HepG2 (cell line): ENCODE measurements at regions not wholly inside any gene's neighbourhood (a gene's known extent, or its start where the extent isn't known, plus 50 kb on each side); places are given as distances from the start of the nearest gene placed in this dataset.

Source experiments
- ATAC-seq: fragments of 200-7000 bp; cut with Tn5 transposase; 3 replicates; pipeline ENCODE4 v1.9.1; 2020; ENCODE audit warnings: mild to moderate bottlenecking, moderate library complexity
- BruUV-seq: library from RNA; stranded (reverse); fragments of 400-500 nt; replicated peaks from 2 replicates; lab custom pipeline; 2021; lab: Mats Ljungman, UMichigan
- CTCF ChIA-PET: fragments of 300-600 bp; formaldehyde crosslinking; extraction: SDS; loops from one replicate; lab custom pipeline; 2021; ENCODE audit warnings: low total read pairs, inconsistent platforms, low intra/inter-chr PET ratio; lab: Yijun Ruan, JAX
- POLR2A ChIA-PET: fragments of 350-600 bp; sonication (Branson Sonifier 250); formaldehyde crosslinking; loops from one replicate; lab custom pipeline; 2020; ENCODE audit warnings: antibody characterized with exemption, inconsistent platforms; lab: Yijun Ruan, JAX
- DNase-seq: peaks from one replicate; pipeline ENCODE4 v3.0.0-alpha.2; 2015; ENCODE audit warnings: low spot score
- FAIRE-seq: peaks from 3 replicates; lab custom pipeline; 2011; peaks lifted over from hg19 to GRCh38; lab: Jason Lieb, UNC
- H2AFZ ChIP-seq: one replicate; pipeline ENCODE4 v1.6.1; 2011; ENCODE audit warnings: low read length, inconsistent platforms
- H3K27ac ChIP-seq: fragments of 300-600 bp; 3 replicates; pipeline ENCODE4 v1.8.0; 2011; ENCODE audit warnings: mixed run types, mild to moderate bottlenecking, mixed read lengths, low read length, inconsistent platforms; ENCODE audit not compliant: insufficient read depth; ENCODE audit errors: extremely low read length
- H3K27me3 ChIP-seq, 2 experiments: fragments of 200-600 bp in 1 of 2; 2 replicates in 1 of 2; 3 replicates in 1 of 2; pipeline versions ENCODE4 v1.6.0 to v1.8.0; 2011; ENCODE audit warnings: low read length in 2 of 2, mild to moderate bottlenecking in 2 of 2, moderate library complexity in 2 of 2, inconsistent platforms in 1 of 2; ENCODE audit not compliant: insufficient read depth in 2 of 2, control insufficient read depth in 1 of 2
- H3K36me3 ChIP-seq, 2 experiments: fragments of 200-600 bp in 1 of 2; replicated peaks in 1 of 2; 2 replicates in 1 of 2; 3 replicates in 1 of 2; pipeline versions ENCODE4 v1.5.1 to v1.8.0; 2011; ENCODE audit warnings: low read length in 2 of 2, inconsistent platforms in 1 of 2; ENCODE audit not compliant: insufficient read depth in 2 of 2, control insufficient read depth in 1 of 2
- H3K4me1 ChIP-seq: 2 replicates; pipeline ENCODE4 v1.5.1; 2012; ENCODE audit warnings: low read length, inconsistent platforms; ENCODE audit not compliant: insufficient read depth
- H3K4me2 ChIP-seq: 2 replicates; pipeline ENCODE4 v1.6.0; 2011; ENCODE audit warnings: low read depth, low read length, inconsistent platforms
- H3K4me3 ChIP-seq, 3 experiments: fragments of 200-600 bp in 1 of 3; sonication (generic), shearing (Covaris generic) in 1 of 3; replicated peaks in 1 of 3; 2 replicates each; pipeline ENCODE4 v1.5.1; 2011 to 2016; ENCODE audit warnings: low read length in 3 of 3, inconsistent platforms in 2 of 3, low read depth in 2 of 3, mild to moderate bottlenecking in 2 of 3, control low read depth in 1 of 3, mixed read lengths in 1 of 3; ENCODE audit not compliant: insufficient read depth in 1 of 3
- H3K79me2 ChIP-seq: one replicate; pipeline ENCODE4 v1.6.1; 2011; ENCODE audit warnings: low read length, inconsistent platforms; ENCODE audit not compliant: insufficient read depth
- H3K9ac ChIP-seq: 2 replicates; pipeline ENCODE4 v1.6.0; 2011; ENCODE audit warnings: mild to moderate bottlenecking, low read depth, low read length, inconsistent platforms; ENCODE audit not compliant: insufficient read depth
- H3K9me3 ChIP-seq: 2 replicates; pipeline ENCODE4 v1.5.1; 2012; ENCODE audit warnings: mild to moderate bottlenecking, low read length
- H4K20me1 ChIP-seq: 2 replicates; pipeline ENCODE4 v1.6.0; 2011; ENCODE audit warnings: inconsistent platforms, mild to moderate bottlenecking, low read length, moderate library complexity; ENCODE audit not compliant: insufficient read depth
- ARNT2 ChIP-seq: sonication (generic); formaldehyde crosslinking; IDR thresholded peaks from 2 replicates; pipeline ENCODE4 v1.8.0; 2022; ENCODE audit warnings: mild to moderate bottlenecking, low read depth, missing genetic modification reagents, moderate library complexity
- CAMTA2 ChIP-seq: sonication (generic); formaldehyde crosslinking; IDR thresholded peaks from 2 replicates; pipeline ENCODE4 v1.4.0; 2020; ENCODE audit warnings: mild to moderate bottlenecking, missing genetic modification reagents, borderline replicate concordance
- CREB1 ChIP-seq, 2 experiments: fragments of 450-650 bp in 1 of 2; IDR thresholded peaks; 2 replicates each; pipeline ENCODE4 v1.6.1; 2016 to 2017; ENCODE audit warnings: control low read depth in 1 of 2, mild to moderate bottlenecking in 1 of 2, missing compliant biosample characterization in 1 of 2, missing genetic modification characterization in 1 of 2
- GTF3A ChIP-seq: sonication (generic); formaldehyde crosslinking; conservative IDR thresholded peaks from 2 replicates; pipeline ENCODE4 v1.4.0; 2020; ENCODE audit warnings: mild to moderate bottlenecking, missing genetic modification reagents
- RBFOX2 ChIP-seq: fragments of 200-400 bp; formaldehyde crosslinking; IDR thresholded peaks from 2 replicates; pipeline ENCODE4 v1.6.1; 2017; ENCODE audit warnings: low read depth, mild to moderate bottlenecking, low read length
- REPIN1 ChIP-seq: sonication (generic); formaldehyde crosslinking; IDR thresholded peaks from 2 replicates; pipeline ENCODE4 v1.8.0; 2022; ENCODE audit warnings: missing genetic modification reagents, low read depth, mild to moderate bottlenecking, borderline replicate concordance
- SMAD9 ChIP-seq: sonication (generic); formaldehyde crosslinking; IDR thresholded peaks from 2 replicates; pipeline ENCODE4 v1.5.1; 2020; ENCODE audit warnings: mild to moderate bottlenecking, missing genetic modification reagents
- SMC3 ChIP-seq: IDR thresholded peaks from 2 replicates; pipeline ENCODE4 v1.6.1; 2011; ENCODE audit warnings: low read length, improper control_type of control experiment
- WIZ ChIP-seq: sonication (generic); formaldehyde crosslinking; IDR thresholded peaks from 2 replicates; pipeline ENCODE4 v1.5.1; 2020; ENCODE audit warnings: mild to moderate bottlenecking, missing genetic modification reagents
- YEATS4 ChIP-seq: sonication (generic); formaldehyde crosslinking; IDR thresholded peaks from 2 replicates; pipeline ENCODE4 v1.4.0; 2020; ENCODE audit warnings: missing genetic modification reagents, borderline replicate concordance
- ZNF136 ChIP-seq: sonication (generic); formaldehyde crosslinking; IDR thresholded peaks from 2 replicates; pipeline ENCODE4 v1.8.1; 2022; ENCODE audit warnings: low read depth, mild to moderate bottlenecking, moderate library complexity, missing genetic modification reagents
- ZNF34 ChIP-seq: sonication (generic); formaldehyde crosslinking; IDR thresholded peaks from 2 replicates; pipeline ENCODE4 v1.4.0; 2020; ENCODE audit warnings: mild to moderate bottlenecking, missing genetic modification reagents, borderline replicate concordance
- ZNF460 ChIP-seq: sonication (generic); formaldehyde crosslinking; IDR thresholded peaks from 2 replicates; pipeline ENCODE4 v1.5.1; 2020; ENCODE audit warnings: missing genetic modification reagents, mild to moderate bottlenecking, borderline replicate concordance
- ZNF557 ChIP-seq: sonication (generic); formaldehyde crosslinking; IDR thresholded peaks from 2 replicates; pipeline ENCODE4 v1.4.0; 2020; ENCODE audit warnings: missing genetic modification reagents
- ZSCAN21 ChIP-seq: sonication (generic); formaldehyde crosslinking; IDR thresholded peaks from 2 replicates; pipeline ENCODE4 v1.8.0; 2022; ENCODE audit warnings: mild to moderate bottlenecking, missing genetic modification reagents, moderate library complexity, borderline replicate concordance
- WGBS: methylation state at CpG from one replicate; pipeline ENCODE4 v1.1.6; 2017; ENCODE audit warnings: low lambda C conversion rate; 5-methylcytosine and 5-hydroxymethylcytosine counted together
- in situ Hi-C: cut with HindIII; loops from 2 replicates; pipeline ENCODE4 v1.10.0; 2017; ENCODE audit warnings: low pct_unique_long_range_greater_than_20kb; ENCODE audit not compliant: extremely low pct_ligation_motif_present
- intact Hi-C: fragments of 100-400 bp; cut with micrococcal nuclease; formaldehyde crosslinking; loops from one replicate; pipeline ENCODE4 v1.10.0; 2022; ENCODE audit not compliant: unreplicated experiment
- TF ChIP-seq, protein P1 (sequence below): sonication (generic); formaldehyde crosslinking; IDR thresholded peaks from 2 replicates; pipeline ENCODE4 v1.8.0; 2022; ENCODE audit warnings: mild to moderate bottlenecking, missing genetic modification reagents, borderline replicate concordance
- TF ChIP-seq, protein P2 (sequence below): sonication (generic); formaldehyde crosslinking; IDR thresholded peaks from 2 replicates; pipeline ENCODE4 v1.5.0; 2020; ENCODE audit warnings: missing genetic modification reagents

DNA sequence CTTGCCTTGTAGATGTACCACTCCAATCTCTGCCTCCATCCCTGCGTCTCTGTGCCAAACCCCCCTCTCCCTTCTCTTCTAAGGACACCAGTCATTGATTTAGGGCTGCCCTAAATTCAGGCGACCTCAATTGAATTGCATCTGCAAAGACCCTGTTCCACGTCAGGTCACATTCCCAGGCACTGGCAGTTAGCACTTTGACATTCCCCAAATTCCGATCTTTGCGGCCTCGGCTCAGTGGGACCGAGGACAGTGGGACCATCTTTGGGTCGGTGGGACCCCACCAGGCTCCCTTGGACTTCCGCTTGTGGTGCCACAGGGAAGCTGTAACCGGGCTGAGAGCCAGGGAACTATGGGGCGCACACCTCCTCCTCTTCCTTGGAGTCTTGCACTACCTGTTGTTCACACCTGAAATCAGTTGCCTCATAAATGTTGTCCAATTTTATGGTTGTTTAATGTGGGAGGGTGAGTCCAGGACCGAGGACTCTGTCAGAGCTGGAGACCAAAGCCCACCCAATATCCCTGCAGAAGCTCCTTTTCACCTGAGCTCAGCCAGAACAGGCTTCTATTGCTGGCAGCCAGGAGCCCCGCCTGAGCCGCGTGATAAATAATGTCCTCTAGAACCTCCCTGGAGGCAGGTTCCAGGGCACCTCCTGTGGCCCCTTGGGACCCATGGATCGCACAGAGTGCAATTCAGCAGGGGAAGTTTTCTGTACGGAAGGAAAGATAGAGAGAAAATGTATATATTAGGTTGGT, 271.6 kb downstream of the EIPR1 start:
- Histone ChIP-seq H3K4me2 (no peak overlapping the region), H3K79me2 (no peaks in the 10 kb centered on the region), H3K27ac (no peak overlapping the region), H4K20me1 (no peaks in the 10 kb centered on the region), H3K4me1 (no peaks in the 10 kb centered on the region), H3K9ac (no peak overlapping the region), H3K27me3 (peaks cover 2 to 11% of the 10 kb centered on the region in 2 experiments; a peak in 3 of 5 replicates), H2AFZ (no peak overlapping the region), H3K36me3 (no peaks in the 10 kb centered on the region), H3K4me3 (no peak overlapping the region), H3K9me3 (no peaks in the 10 kb centered on the region)
- POLR2A ChIA-PET: no interaction called here
- WGBS: 55% methylated on average over 17 of the region's 17 CpGs
- DNase-seq (no peak), FAIRE-seq (no peak), ATAC-seq (no peak)
- intact Hi-C loops: no loop called here
- CTCF ChIA-PET: no interaction called here
- BruUV-seq: no TSS peak
- in situ Hi-C loops: no loop called here
- TF ChIP-seq RBFOX2 (no peak), YEATS4 (CRISPR knock-in tag) (no peak), ZNF460 (CRISPR knock-in tag) (no peak), ZNF557 (no peak), ARNT2 (CRISPR knock-in tag) (no peak), GTF3A (CRISPR knock-in tag) (no peak), SMAD9 (CRISPR knock-in tag) (no peak), ZSCAN21 (CRISPR knock-in tag) (no peak), ZNF34 (CRISPR knock-in tag) (no peak), WIZ (CRISPR knock-in tag) (no peak), CREB1 (IDR thresholded peaks at IDR 0.05) (no peak), CREB1 (CRISPR knock-in tag; IDR thresholded peaks at IDR 0.05) (no peak), SMC3 (no peak), ZNF136 (no peak), REPIN1 (CRISPR knock-in tag) (no peak), CAMTA2 (CRISPR knock-in tag) (no peak)
- TF ChIP-seq, protein P1, sequence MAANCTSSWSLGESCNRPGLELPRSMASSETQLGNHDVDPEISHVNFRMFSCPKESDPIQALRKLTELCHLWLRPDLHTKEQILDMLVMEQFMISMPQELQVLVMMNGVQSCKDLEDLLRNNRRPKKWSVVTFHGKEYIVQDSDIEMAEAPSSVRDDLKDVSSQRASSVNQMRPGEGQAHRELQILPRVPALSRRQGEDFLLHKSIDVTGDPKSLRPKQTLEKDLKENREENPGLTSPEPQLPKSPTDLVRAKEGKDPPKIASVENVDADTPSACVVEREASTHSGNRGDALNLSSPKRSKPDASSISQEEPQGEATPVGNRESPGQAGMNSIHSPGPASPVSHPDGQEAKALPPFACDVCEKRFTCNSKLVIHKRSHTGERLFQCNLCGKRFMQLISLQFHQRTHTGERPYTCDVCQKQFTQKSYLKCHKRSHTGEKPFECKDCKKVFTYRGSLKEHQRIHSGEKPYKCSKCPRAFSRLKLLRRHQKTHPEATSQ (CRISPR knock-in tag): no peak
- TF ChIP-seq, protein P2, sequence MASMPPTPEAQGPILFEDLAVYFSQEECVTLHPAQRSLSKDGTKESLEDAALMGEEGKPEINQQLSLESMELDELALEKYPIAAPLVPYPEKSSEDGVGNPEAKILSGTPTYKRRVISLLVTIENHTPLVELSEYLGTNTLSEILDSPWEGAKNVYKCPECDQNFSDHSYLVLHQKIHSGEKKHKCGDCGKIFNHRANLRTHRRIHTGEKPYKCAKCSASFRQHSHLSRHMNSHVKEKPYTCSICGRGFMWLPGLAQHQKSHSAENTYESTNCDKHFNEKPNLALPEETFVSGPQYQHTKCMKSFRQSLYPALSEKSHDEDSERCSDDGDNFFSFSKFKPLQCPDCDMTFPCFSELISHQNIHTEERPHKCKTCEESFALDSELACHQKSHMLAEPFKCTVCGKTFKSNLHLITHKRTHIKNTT (CRISPR knock-in tag): no peak
